ENCODE measurements at regions not wholly inside any gene's neighbourhood (a gene's known extent, or its start where the extent isn't known, plus 50 kb on each side); places are given as distances from the start of the nearest gene placed in this dataset.

DNA sequence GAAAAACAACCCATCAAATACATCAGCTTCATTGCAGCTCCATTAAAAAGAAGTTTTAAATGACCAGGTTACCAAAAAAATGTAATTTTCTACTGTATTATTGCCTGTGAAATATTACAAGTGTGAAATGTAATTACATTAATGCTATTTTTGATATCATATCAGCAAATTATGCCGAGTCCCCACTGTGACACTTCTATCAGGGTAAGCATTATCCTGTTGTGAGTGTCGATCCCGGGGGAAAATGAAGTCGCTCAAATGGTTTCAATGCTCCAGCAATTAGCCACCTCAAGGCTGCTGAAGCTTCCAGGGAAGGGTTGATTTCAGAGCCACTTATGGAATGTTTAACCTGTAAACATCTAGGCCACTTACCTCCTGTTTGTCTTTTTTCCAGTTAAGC is 70.4 kb downstream of the RCN1 start:
- DNase-seq: no peak

DNA sequence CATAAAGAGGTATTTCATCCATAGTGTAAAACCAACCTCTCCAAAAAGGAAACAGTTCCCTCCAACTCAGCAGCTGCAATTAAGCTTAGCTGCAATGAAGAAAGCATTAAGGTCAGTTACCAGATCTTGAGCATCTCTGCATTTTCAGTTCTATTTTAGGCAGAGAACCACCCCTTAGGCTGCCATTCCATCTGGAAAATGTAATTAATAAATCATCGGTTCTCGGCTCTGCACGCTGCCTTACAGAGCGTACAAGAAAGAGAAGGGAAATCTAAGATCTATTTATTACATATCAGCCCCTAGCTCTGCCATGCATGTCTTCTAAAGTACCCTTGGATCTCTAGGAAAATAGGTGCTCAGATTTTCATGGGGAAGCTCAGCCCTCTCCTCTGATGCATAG is 71.5 kb downstream of the RCN1 start:
- DNase-seq: no peak

DNA sequence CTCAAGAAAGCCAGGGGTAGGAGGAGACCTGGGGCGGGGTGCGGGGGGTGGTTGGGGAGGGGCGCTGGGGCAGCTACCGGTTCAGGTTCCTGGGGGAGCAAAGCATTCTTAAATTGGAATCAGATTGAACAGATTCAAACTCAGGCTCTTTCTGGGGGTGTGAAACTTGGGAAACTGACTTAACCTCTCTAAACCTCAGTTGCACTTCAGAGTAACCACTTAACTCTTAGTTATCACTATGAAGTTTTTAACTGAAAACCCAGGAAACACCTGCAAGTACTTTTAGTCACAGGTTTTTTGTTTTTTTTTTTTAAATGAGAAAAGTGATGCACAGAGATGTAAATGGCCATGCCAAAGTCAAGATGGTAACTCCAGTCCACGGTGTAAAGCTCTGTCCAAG is 72.0 kb downstream of the RCN1 start:
- DNase-seq: no peak

DNA sequence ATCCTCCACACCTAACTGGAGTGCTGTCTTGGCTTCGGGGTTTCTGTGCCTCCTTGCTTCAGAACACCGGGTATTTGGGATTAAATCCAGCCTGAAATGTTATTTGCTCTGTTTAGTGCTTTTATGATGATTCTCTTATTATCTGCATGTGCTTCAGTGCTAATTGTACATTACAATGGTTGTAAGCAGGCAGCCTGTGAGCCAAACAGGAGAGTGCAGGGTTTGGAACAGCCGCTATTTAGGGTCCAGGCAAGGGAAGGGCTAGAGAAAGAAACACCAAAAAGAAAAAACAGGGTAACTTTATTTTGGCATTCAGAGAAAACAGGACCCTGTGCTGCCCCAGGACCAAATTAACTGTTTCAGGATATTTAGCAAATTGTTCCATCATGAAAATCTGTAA is 72.7 kb downstream of the RCN1 start:
- no peak for DNase-seq

DNA sequence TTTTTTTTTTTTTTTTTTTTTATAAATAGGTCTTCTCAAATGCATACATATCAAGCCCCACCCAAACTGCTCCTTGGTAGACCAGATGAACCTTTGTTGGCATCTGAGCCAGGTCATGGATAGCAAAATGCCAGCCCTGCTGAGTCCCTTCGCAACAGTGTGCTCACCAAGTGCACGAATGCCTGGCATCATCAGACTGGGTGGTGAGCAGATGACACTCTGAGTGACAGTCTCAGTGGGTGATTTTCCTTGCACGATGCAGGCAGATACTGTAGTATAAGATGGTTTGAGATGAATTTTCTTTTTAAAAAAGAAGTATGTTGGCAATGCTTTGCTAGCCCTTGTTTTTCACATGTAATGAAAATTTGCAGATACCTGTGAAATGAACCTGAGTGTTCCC is 74.0 kb downstream of the RCN1 start:
- no peak for DNase-seq

DNA sequence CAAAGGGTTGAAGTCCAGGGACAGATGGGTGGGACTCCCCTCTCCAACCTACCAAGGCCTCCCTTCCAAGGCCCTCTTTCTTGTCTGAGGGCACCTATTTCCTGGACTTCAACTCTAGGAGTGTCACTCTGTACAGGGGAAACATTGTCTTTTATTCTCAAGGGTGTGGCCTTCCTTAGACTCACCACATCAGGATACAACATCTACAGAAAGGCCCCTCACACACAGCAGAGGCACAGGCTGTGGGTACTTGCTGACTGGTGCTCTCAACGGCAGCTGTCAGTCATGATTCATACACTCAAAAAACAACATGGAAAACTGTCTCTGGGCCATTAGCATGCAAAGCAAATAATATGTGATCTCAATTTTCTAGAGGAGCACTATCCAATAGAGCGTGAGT is 78.0 kb downstream of the RCN1 start:
- no peak for DNase-seq

DNA sequence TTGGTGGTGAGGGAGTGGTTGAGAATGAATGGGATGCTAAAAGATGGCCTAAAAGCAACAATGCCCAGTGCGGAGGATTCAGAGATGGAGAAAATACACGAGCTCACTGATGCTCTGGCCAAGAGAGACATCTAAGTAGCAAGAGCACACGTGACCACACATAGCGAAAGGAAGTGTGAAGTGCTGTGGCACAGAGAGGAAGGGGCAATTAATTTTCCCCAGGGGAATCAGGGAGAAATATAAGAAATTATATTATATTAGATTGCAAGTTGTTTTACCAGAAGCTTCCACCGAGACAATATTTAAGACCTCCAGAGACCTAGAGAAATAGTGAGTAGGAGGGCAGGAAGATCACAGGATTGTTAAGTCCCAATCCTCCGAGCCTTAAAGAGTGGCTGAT is 80.6 kb downstream of the RCN1 start:
- no peak for DNase-seq

DNA sequence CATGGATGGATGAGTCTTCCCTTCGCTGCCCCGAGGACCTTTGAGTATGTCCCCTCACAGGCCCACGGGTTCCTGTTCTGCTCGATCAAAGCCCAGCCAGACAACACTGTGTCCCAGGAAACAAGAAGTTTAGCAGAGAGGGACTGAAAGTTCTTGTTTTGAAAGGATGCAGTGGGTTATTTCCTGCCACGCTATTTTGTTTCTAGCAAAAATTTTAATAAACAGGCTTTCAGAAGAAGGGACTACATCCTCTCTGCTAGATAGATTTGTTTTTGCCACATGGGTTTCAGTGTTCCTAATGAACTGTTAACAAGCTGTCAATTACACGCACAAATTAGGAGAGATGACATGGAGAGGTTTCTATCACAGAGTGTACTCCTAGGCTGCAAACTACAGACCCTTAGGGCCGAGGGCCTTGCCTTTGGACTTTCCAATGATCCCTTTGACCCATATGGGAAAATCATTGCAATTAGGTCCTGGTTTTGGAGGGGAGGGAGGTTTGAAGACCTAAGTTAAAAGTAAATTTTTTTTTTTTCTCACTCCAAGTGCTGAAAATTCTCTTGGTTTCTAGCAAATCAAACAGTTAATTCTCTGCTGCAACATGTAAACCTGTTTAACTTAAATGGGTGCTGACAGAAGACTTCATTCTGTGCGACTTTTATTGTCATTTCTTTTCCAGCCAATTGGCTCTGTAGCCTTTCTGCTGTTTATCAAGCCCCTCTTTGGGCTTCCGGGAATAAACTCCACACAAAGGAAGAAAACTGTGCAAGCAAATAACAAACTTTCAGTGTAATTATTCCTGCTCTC is 81.4 kb downstream of the RCN1 start:
- no peak for DNase-seq

DNA sequence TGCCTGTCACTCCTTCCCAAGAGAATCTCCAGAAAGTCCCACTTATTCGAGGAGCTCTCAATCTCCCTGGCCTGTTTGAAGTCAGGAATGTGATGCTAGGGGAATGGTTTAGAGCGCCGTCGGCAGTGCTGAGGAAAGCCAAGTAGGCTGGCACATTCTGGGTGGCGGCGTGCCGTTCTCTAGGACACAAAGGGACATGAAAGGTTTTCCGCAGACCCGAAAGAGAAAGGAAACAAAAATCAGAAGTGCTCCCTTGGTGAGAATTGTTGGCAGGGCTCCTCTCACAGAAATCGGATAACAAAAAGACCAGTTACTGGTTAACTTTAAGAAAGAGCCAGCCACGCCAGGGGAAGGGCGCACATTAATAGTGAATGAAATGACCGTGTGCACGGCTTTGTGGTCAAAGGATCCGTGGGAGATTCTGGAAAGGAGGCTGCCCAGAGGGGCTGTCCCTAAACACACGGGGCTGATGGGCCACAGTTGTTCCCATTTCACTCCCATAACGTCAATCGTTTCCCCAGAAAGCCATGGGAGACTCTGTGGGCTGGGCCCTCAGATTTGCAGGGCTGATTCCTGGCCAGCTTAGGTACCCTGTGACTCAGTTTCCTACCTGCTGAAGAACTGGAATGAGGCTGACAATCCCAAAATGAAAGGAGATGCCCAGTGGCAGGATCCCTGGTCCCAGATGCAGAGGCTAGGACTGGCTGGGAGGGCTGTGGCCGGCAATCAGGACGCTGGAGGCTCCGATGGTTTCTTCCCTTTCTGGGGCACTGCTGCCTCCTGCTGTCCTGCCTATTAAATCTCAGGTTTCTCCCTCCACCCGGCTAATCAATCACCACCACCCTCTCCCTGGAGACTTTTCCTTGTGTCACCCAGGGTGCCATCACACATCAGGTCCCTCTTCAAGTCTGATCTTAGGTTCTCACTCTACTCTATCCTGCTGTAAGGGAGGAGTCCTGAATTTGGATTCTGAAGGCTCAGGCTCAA is 82.3 kb downstream of the RCN1 start:
- no peak for DNase-seq

DNA sequence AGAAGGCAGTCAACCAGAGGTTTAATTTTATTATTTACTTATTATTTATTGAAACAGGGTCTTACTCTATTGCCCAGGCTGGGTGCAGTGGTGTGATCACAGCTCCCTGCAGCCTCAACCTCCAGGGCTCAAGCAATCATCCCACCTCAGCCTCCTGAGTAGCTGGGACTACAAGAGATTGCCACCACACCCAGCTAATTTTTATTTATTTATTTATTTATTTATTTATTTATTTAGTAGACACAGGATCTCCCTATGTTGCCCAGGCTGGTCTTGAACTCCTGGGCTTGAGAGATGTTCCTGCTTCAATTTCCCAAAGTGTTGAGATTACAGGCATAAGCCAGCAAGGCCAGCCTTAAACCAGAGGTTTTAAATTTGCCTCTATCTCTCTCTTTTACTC is 83.1 kb downstream of the RCN1 start:
- no peak for DNase-seq

DNA sequence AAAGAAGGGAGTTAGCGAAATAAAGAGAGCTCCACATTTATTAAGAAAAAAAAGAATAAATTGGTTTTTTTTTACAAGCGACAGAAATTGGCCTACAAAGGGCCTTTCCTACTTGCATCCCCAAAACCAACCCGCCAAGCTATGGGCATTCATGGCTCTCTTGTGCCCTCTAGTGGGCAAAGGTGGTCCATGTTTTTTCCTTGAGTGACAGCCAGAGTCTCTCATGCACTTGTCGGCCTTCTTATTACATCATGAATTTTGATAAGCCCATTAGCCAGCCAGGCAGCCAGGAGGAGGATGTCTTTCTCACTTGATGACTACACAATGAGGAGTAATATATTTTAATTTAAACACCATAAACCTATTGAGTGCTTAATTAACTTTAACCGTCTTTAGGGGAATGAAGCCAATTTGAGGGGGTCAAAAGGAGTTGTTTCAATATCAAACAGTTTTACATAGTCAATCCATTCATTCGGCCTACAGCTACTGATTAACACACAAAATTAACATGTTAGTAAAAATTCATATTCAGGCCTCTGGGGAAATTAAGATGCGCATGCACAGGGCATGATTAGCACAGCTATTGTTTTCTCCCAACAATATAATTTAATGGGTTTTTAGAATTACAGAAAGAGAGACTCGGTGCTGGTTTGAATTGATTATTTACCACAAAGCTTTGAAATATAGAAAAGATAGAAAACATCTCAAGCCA is 85.5 kb downstream of the RCN1 start:
- peak; percentile 48 to 58 for DNase-seq

DNA sequence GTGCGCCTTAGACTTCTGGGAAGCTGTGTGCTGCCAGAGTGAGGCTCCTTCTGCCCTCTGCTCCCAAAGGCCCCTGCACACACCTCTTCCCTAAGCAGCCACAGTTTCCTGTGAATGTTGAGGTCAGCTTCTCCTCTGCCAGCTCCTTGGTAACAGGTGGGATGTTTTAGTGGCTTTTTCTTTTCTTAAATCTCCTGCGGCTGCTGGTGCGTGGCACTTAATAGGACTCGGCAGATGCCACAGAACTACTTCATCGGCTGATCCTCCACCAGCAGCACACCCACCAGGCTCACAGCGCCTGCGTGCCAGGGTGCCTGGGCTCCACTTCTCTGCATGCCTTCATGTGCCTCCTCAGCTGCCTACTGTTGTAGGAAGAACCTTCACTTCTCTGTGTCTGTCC is 87.8 kb downstream of the RCN1 start:
- DNase-seq: no peak

DNA sequence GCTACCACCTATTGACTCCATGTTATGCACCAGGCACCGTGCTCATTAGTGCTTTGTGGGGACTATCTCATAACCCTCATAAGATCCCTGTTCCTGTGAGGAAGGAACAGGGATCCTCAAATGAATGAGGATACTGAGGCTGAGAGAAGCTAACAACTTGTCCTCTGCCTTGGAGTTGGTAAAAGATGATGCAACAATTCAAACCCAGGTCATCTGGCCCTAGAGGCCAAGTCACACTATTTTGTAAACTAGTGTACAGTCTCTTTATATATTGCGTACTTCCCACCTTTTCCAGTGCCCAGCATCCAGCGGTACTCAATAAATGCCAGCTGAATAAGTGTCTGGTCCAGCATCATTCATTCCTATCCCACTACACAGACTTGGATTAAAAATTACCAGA is 92.6 kb downstream of the RCN1 start:
- no peak for DNase-seq

DNA sequence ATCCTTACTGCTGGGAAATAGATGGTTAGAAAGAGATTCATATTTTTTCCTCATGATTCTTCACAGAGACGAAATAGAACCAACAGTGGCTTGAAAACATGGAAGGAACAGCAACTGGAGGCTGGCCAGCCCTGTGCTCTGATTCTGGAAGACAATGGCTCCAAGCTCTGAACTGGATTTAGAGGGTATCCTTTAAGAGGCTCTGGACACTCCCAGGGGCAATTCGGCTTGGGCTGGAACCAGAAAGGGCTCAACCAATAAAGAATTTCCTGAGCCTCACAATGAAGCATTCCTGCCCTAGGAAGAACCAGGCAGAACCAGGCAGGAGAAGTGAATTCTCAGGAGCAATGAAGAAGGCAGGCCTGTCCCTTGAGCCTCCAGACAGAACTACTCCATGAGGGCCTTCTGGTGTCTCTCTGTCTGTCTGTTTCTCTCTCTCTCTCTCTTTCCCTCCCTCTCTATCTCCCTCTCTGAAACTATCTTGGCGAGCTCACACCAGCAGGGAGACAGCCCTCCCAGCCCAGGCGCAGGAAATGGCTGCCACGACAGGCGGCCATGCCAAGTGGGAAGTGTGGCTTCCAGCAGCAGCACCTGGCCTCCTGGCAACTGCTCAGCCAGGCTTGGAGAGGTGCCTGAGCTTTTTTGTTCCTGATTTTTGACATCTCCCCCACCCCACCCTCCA is 93.3 kb downstream of the RCN1 start:
- DNase-seq: no peak

DNA sequence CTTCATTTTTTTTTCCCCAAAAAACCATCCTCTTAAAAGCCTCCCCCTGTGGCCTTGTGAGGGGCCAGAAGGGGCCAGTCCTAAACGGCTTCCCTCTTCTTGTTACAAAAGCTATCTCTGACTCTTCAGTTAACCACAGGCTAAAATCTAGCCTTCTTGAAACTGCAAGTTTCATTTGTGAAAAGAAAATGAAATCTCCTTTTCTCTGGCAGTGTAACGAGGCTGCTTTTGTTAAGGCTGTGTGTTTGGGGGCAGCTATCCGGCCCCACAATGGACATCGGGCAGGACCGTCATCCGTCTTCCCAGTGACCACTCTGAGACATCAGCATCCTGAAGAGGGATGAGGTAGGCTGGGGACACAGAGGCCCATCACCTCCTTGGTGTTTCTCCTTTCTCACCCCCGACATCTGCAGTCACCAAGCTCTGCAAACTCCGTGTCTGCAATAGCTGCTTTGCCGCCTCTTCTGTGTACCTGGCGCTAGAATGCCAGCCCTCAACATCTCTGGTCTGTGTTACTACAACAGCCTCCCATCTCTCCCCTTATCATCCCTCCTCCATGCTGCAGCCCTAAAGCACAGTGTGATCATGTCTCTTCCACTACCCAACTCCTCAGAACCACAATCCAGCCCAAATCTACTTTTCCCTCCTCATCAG is 94.0 kb downstream of the RCN1 start:
- DNase-seq: no peak

DNA sequence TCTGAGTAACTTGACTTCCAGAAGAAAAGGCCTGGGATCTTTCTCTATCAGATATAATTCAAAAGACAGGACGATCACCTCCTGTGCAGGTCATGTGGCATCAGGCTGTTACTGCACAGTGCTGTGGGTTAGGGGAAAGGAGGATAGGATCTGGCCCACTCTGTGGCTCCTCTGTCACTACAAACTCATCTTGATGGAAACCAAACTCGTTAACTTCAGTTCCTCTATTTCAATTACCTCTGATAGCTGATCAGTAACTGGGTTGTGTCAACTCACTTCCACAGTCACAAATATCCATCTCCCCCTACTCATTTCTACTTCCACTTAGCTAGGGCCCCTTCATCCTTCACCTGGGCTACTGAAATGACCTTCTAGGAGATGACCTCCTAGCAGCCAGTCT is 95.2 kb downstream of the RCN1 start:
- DNase-seq: no peak

DNA sequence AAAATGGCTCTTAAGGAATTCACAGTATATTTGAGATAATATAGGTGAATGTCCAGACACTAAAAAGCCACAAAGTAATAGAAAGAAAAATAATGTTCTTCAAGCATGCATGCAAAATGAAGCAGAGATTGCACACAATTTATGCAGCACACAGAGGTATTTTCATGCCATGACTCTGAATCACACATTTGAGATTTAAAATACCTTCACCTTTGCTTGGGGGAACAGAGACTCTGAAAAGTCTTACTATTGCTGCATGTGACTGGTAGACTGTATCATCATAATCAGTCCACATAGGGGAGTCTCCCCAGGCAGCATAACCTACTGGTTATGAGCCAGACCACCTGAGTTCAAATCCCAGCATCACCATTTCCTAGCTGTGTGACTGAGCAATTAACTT is 96.2 kb downstream of the RCN1 start:
- DNase-seq: no peak

DNA sequence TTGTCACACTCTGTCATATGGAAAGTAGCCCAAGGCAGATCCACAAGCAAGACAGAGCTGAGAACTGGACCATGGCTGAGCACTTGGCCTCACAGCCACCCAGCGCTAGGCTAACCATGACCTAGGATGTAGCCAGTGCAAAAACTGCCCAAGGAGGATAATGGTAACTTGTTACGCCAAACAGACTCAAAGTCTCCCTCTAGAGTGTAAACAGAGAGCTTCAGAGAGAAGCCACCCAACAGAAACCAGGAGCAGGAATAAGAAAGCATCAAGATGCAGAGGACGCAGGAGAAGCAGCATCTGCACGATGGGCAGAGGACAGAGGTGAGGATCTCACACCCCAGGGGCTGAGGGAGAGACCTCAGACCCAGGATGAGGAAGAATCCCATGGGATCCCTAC is 97.9 kb downstream of the RCN1 start:
- no peak for DNase-seq

DNA sequence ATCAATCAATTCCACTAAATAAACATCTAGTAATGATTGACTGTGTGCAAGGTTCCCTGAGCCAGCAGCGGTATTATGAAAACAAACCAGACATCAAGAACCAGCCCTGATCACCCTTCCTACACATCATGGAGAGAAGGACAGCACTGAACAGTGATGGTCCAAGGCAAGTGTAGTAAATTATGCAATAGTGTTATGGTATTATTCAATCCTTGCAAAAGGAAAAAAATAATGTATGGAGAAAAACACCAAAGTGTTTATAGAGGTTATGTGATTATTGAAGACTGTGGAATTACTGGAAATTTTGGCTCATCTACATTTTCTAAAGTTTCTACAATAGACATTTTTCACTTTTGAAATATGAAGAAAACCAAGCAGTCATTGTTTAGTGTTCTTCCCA is 105.3 kb downstream of the RCN1 start:
- DNase-seq: no peak

DNA sequence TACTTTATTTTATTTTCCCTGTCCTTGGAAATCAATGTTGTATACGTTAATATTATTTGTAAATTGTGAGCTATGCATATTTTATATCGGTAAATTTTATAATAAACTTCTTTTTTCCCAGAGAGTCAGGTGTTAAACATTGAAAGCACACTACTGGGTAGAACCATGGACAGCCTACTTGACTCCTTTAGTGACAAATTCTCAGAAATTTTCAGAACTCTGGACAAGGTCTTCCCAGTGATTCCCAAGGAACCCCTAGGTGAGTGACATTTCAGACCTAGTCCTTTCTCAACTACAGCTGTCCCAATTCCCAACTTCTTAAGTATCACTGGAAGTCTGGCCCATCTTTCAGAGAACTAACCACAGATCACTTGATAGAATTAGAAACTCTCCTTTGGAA is 107.2 kb downstream of the RCN1 start:
- DNase-seq: no peak

DNA sequence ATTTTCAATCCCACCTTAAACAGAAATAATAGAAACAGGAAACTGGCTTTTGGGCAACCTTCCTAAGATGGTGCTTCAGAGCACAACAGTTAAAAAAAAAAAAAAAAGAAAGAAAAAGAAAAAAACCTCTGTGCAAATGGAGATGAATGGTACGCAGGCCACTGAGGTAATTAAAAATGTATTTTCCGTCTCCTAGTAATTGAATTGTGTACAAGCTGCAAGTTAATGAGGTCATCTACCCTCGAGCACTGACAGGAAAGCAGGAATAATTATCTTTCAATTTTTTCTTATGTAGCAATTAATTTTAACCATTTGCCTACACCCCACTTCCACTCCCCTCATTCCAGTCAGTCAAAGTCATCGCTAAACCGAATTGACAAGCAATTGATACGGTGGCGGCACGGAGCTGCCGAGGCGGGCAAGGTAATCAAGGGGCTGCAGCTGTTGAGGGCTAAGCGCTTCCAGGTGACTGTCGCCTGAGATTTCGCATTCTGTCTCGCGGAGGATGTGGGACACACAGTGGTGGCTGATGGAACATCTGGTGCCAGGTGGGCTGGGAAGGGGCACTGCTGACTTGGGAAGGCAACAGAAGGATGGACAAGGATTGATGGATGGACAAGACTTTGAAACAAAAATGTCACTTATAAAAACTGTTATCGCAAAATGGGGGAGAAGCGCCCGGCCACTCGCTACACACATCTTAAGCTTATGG is 109.4 kb downstream of the RCN1 start:
- DNase-seq: no peak

DNA sequence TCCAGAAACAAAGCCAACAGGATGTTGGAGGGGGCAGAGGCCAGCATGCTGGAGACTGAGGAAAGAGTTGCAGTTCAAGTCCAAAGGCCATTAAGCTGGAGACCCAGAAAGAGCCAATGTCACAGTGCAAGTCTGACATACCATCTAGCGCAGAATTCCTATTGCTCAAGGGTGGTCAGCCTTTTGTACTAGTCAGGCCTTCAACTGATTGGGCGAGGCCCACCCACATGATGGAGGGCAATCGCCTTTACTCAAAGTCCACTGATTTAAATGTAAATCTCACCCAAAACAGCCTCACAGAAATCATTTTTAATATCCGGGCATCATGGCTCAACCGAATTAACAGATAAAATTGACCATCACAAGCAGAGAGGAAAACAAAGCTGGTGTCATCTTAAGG is 113.9 kb downstream of the RCN1 start:
- DNase-seq: no peak

Data from NCI-H187 (cell line).